Neural cell (in vitro differentiated cells): ENCODE measurements at regions not wholly inside any gene's neighbourhood (a gene's known extent, or its start where the extent isn't known, plus 50 kb on each side); places are given as distances from the start of the nearest gene placed in this dataset.

Experiments used
- MXI1 ChIP-seq: fragments of 450-650 bp; conservative IDR thresholded peaks from 2 replicates; pipeline ENCODE4 v1.6.1; 2014; ENCODE audit warnings: antibody characterized with exemption, mild to moderate bottlenecking; ENCODE audit not compliant: poor library complexity, severe bottlenecking
- TF ChIP-seq, protein P1 (sequence below): fragments of 450-650 bp; IDR thresholded peaks from 2 replicates; pipeline ENCODE4 v1.5.1; 2014; ENCODE audit warnings: antibody characterized with exemption, mild to moderate bottlenecking, moderate library complexity; ENCODE audit not compliant: poor library complexity, severe bottlenecking

DNA sequence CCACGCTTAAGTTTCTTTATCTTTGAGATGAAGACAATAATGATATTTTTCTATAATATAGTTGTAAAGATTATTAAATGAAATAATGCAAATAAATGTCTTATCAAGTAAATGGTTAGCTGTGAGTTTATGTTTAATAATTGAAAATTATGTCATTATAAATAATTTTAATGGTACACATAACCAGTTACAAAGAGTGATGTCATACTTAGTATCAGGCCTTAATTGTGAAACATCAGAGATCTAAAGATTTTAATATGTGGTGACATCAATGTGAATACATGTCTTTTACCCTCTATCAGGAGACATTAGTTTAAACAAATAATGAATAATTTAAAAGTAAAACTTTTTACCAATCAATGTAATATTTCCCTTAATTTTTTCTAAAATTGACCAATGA lies 63.8 kb upstream of the P2RY1 start:
- TF ChIP-seq MXI1 = no peak
- TF ChIP-seq, protein P1, sequence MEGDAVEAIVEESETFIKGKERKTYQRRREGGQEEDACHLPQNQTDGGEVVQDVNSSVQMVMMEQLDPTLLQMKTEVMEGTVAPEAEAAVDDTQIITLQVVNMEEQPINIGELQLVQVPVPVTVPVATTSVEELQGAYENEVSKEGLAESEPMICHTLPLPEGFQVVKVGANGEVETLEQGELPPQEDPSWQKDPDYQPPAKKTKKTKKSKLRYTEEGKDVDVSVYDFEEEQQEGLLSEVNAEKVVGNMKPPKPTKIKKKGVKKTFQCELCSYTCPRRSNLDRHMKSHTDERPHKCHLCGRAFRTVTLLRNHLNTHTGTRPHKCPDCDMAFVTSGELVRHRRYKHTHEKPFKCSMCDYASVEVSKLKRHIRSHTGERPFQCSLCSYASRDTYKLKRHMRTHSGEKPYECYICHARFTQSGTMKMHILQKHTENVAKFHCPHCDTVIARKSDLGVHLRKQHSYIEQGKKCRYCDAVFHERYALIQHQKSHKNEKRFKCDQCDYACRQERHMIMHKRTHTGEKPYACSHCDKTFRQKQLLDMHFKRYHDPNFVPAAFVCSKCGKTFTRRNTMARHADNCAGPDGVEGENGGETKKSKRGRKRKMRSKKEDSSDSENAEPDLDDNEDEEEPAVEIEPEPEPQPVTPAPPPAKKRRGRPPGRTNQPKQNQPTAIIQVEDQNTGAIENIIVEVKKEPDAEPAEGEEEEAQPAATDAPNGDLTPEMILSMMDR = no peak
